RWPE2 (cell line): ENCODE measurements at regions not wholly inside any gene's neighbourhood (a gene's known extent, or its start where the extent isn't known, plus 50 kb on each side); places are given as distances from the start of the nearest gene placed in this dataset.

ENCODE experiments used
- ATAC-seq: fragments of 200-7000 bp; cut with Tn5 transposase; 3 replicates; pipeline ENCODE4 v1.9.1; 2021; ENCODE audit warnings: low read depth
- DNase-seq: peaks from one replicate; pipeline ENCODE4 v3.0.0-alpha.2; 2020; ENCODE audit warnings: low spot score
- H3K27ac ChIP-seq: fragments of 450-650 bp; 2 replicates; pipeline ENCODE4 v1.5.1; 2017; ENCODE audit warnings: mild to moderate bottlenecking; ENCODE audit not compliant: poor library complexity, severe bottlenecking
- H3K27me3 ChIP-seq: fragments of 250-450 bp; sonication (Bioruptor Pico); 2 replicates; pipeline ENCODE4 v1.5.1; 2021; ENCODE audit warnings: mild to moderate bottlenecking, moderate library complexity; ENCODE audit not compliant: insufficient read depth, poor library complexity, severe bottlenecking
- H3K36me3 ChIP-seq: fragments of 250-450 bp; sonication (Bioruptor Pico); 2 replicates; pipeline ENCODE4 v1.5.1; 2020; ENCODE audit warnings: low read depth, mild to moderate bottlenecking, moderate library complexity
- H3K4me1 ChIP-seq: fragments of 250-450 bp; sonication (Bioruptor Pico); 2 replicates; pipeline ENCODE4 v1.5.1; 2021; ENCODE audit warnings: mild to moderate bottlenecking, moderate library complexity; ENCODE audit not compliant: insufficient read depth, poor library complexity, severe bottlenecking
- H3K4me3 ChIP-seq: fragments of 250-450 bp; sonication (Bioruptor Pico); 2 replicates; pipeline ENCODE4 v1.5.1; 2021; ENCODE audit warnings: mild to moderate bottlenecking, moderate library complexity; ENCODE audit not compliant: severe bottlenecking
- H3K9me3 ChIP-seq: fragments of 250-450 bp; sonication (Bioruptor Pico); 2 replicates; pipeline ENCODE4 v1.5.1; 2021; ENCODE audit warnings: mild to moderate bottlenecking, moderate library complexity; ENCODE audit not compliant: severe bottlenecking
- CTCF ChIP-seq: fragments of 450-650 bp; IDR thresholded peaks from one replicate; pipeline ENCODE4 v1.5.1; 2017; ENCODE audit warnings: mild to moderate bottlenecking, moderate library complexity; ENCODE audit not compliant: poor library complexity, severe bottlenecking

- Histone ChIP-seq H3K36me3 (no peaks in the 10 kb centered on the region), H3K9me3 (no peaks in the 10 kb centered on the region), H3K27ac (no peak overlapping the region), H3K4me1 (no peaks in the 10 kb centered on the region), H3K4me3 (no peak overlapping the region), H3K27me3 (peaks cover 12% of the 10 kb centered on the region)
- ATAC-seq (no peak), DNase-seq (no peak)
- no peak for TF ChIP-seq CTCF
Observed at GRCh38 chr18:75582406-75582821, 154.9 kb upstream of the SMIM21 start.

- no peaks in the 10 kb centered on the region for H3K36me3 ChIP-seq
- TF ChIP-seq CTCF = no peak
- peaks cover 12% of the 10 kb centered on the region for H3K27me3 ChIP-seq
- no peak overlapping the region for H3K27ac ChIP-seq
- ATAC-seq = no peak
- no peak for DNase-seq
- no peak overlapping the region for H3K4me3 ChIP-seq
- H3K4me1 ChIP-seq = no peaks in the 10 kb centered on the region
- H3K9me3 ChIP-seq = no peaks in the 10 kb centered on the region
Observed at GRCh38 chr18:75581336-75582131, 154.0 kb upstream of the SMIM21 start.

- Histone ChIP-seq H3K4me1 (no peaks in the 10 kb centered on the region), H3K9me3 (no peaks in the 10 kb centered on the region), H3K36me3 (no peaks in the 10 kb centered on the region), H3K27ac (no peak overlapping the region), H3K4me3 (no peak overlapping the region), H3K27me3 (no peaks in the 10 kb centered on the region)
- no peak for TF ChIP-seq CTCF
- ATAC-seq (no peak), DNase-seq (no peak)
Observed at GRCh38 chr18:75574187-75574586, 146.7 kb upstream of the SMIM21 start.

GRCh38 chr18:75563150-75563549 lies 135.6 kb upstream of the SMIM21 start:
- no peak overlapping the region for H3K27ac ChIP-seq
- H3K9me3 ChIP-seq = no peaks in the 10 kb centered on the region
- H3K4me3 ChIP-seq = no peak overlapping the region
- no peak for ATAC-seq
- peaks cover 6% of the 10 kb centered on the region for H3K27me3 ChIP-seq
- DNase-seq = no peak
- TF ChIP-seq CTCF = no peak
- no peaks in the 10 kb centered on the region for H3K36me3 ChIP-seq
- no peaks in the 10 kb centered on the region for H3K4me1 ChIP-seq

GRCh38 chr18:75562216-75562615 lies 134.7 kb upstream of the SMIM21 start:
- no peak for ATAC-seq
- H3K9me3 ChIP-seq = no peaks in the 10 kb centered on the region
- no peaks in the 10 kb centered on the region for H3K36me3 ChIP-seq
- DNase-seq = no peak
- H3K27ac ChIP-seq = no peak overlapping the region
- no peaks in the 10 kb centered on the region for H3K4me1 ChIP-seq
- H3K27me3 ChIP-seq = peaks cover 6% of the 10 kb centered on the region
- no peak overlapping the region for H3K4me3 ChIP-seq
- no peak for TF ChIP-seq CTCF
